ENCODE measurements at regions not wholly inside any gene's neighbourhood (a gene's known extent, or its start where the extent isn't known, plus 50 kb on each side); places are given as distances from the start of the nearest gene placed in this dataset.

DNA sequence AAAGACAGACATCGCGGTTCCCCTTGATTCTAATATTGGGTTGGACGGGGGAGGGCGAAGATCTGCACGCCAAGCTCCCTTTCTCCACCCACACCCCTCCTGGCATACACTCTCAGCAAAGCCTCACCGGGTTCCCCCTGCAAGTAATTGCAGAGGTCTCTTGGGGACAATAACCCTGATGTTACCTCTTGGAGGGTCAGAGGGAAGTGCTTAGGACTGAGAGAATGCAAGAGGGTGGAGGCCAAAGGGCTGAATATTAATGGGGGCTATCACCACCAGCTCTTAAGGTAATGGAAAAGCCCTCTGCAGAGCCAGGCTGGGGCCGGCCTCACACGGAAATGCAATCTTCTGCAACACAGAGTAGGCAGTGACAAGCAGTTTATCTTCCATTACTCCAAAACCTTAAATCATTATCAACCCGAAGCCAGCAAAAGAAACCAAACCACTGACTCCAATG lies 344.1 kb upstream of the GATB start:
- H3K9me3 ChIP-seq (ENCODE audit: low read depth) = no peaks in the 10 kb centered on the region
- H3K27ac ChIP-seq = no peak overlapping the region
- no peaks in the 10 kb centered on the region for H3K79me2 ChIP-seq (ENCODE audit: low read depth)
- DNase-seq (ENCODE audit: low spot score) = no peak
- no peak overlapping the region for H3K4me3 ChIP-seq
- Mint-ChIP-seq H3K4me1 (peaks cover 43% of the 10 kb centered on the region), H3K36me3 (no peaks in the 10 kb centered on the region), H3K9me3 (no peaks in the 10 kb centered on the region), H3K27ac (no peak overlapping the region), H3K27me3 (ENCODE audit: insufficient read depth, low read depth) (peaks cover 14% of the 10 kb centered on the region), H3K4me3 (no peak overlapping the region)
- H3K9ac ChIP-seq = no peak overlapping the region
- no peak overlapping the region for H3K4me2 ChIP-seq
- no peaks in the 10 kb centered on the region for H3K27me3 ChIP-seq
- H2AFZ ChIP-seq (replicated peaks) = peak overlapping the region; percentile 71
- H4K20me1 ChIP-seq (ENCODE audit: low read depth) = no peaks in the 10 kb centered on the region
- TF ChIP-seq EZH2 (IDR thresholded peaks at IDR 0.05) (no peak), EZH2phosphoT487 (IDR thresholded peaks at IDR 0.05) (no peak)
- TF ChIP-seq, protein P1, sequence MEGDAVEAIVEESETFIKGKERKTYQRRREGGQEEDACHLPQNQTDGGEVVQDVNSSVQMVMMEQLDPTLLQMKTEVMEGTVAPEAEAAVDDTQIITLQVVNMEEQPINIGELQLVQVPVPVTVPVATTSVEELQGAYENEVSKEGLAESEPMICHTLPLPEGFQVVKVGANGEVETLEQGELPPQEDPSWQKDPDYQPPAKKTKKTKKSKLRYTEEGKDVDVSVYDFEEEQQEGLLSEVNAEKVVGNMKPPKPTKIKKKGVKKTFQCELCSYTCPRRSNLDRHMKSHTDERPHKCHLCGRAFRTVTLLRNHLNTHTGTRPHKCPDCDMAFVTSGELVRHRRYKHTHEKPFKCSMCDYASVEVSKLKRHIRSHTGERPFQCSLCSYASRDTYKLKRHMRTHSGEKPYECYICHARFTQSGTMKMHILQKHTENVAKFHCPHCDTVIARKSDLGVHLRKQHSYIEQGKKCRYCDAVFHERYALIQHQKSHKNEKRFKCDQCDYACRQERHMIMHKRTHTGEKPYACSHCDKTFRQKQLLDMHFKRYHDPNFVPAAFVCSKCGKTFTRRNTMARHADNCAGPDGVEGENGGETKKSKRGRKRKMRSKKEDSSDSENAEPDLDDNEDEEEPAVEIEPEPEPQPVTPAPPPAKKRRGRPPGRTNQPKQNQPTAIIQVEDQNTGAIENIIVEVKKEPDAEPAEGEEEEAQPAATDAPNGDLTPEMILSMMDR (IDR thresholded peaks at IDR 0.05) = no peak
- H3K36me3 ChIP-seq = no peaks in the 10 kb centered on the region
- H3F3A ChIP-seq (ENCODE audit: low read depth) = no peaks in the 10 kb centered on the region
- no peaks in the 10 kb centered on the region for H3K4me1 ChIP-seq

DNA sequence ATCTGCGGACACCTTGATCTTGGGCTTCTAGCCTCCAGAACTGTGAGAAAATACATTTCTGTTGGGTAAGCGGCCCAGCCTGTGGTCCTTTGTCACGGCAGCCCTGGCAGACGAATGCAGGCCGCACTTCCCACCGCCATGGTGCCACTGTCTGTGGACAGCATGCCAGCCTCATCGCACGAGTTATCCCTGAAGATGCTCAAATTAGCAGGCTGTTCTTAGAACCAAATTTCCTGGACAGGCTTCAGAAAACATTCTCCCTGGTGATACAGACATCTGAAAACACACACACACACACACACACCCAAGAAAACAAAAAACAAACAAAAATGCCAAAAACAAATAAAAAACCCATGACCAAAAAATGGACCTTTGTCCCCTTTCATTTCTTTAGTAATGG lies 343.5 kb upstream of the GATB start:
- no peak for DNase-seq (ENCODE audit: low spot score)
- TF ChIP-seq, protein P1 (IDR thresholded peaks at IDR 0.05) = no peak
- no peak for TF ChIP-seq EZH2 (IDR thresholded peaks at IDR 0.05)
- TF ChIP-seq EZH2phosphoT487 (IDR thresholded peaks at IDR 0.05) = no peak
- Histone ChIP-seq H3K4me3 (no peak overlapping the region), H3K36me3 (no peaks in the 10 kb centered on the region), H3F3A (ENCODE audit: low read depth) (no peaks in the 10 kb centered on the region), H3K79me2 (ENCODE audit: low read depth) (no peaks in the 10 kb centered on the region), H3K4me1 (no peaks in the 10 kb centered on the region), H2AFZ (replicated peaks) (no peak overlapping the region), H4K20me1 (ENCODE audit: low read depth) (no peaks in the 10 kb centered on the region), H3K4me2 (no peak overlapping the region), H3K27me3 (no peaks in the 10 kb centered on the region), H3K9ac (no peak overlapping the region), H3K27ac (no peak overlapping the region), H3K9me3 (ENCODE audit: low read depth) (no peaks in the 10 kb centered on the region)
- peaks cover 38% of the 10 kb centered on the region for H3K4me1 Mint-ChIP-seq
- no peaks in the 10 kb centered on the region for H3K9me3 Mint-ChIP-seq
- no peak overlapping the region for H3K4me3 Mint-ChIP-seq
- peaks cover 11% of the 10 kb centered on the region for H3K27me3 Mint-ChIP-seq (ENCODE audit: insufficient read depth, low read depth)
- H3K36me3 Mint-ChIP-seq = no peaks in the 10 kb centered on the region
- peak overlapping the region; percentile 48 for H3K27ac Mint-ChIP-seq

DNA sequence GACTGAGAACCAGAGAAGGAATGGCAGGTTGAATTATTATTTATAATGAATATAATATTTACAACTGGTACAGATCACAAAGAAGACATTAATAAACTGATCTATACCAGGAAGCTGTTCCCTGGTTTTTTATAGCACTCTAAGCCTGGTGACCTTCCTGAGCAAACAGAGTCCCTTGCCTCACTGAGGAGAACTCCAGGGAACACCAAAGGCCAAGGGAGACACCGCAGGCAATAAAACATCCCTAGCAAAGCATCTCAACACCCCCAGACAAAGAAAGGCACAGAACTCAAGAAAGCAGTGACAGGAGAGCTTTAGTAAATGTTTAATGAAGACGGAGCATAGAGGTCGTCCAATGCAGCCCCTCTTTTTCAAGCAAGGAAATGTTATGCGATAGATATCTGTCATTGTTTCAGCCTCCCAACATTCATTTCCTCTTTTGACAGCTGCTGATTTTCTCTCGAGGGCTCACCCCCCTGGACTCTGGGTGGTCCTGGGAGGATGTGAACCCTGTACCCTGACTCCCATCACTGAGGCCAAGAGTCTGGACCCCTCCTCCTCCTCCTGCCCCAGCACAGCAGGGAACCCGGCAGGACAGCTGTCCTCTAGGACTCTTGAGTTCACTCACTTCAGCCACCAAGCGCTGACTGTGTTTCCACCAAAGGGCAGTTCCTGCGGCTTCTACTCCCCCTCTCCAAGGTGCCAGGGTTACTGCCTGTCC lies 342.5 kb upstream of the GATB start:
- Histone ChIP-seq H2AFZ (replicated peaks) (no peak overlapping the region), H3K4me3 (no peak overlapping the region), H3K4me1 (no peaks in the 10 kb centered on the region), H3K9me3 (ENCODE audit: low read depth) (no peaks in the 10 kb centered on the region), H3K9ac (no peak overlapping the region), H3K79me2 (ENCODE audit: low read depth) (no peaks in the 10 kb centered on the region), H3K36me3 (no peaks in the 10 kb centered on the region), H3F3A (ENCODE audit: low read depth) (no peaks in the 10 kb centered on the region), H3K4me2 (no peak overlapping the region), H3K27ac (no peak overlapping the region), H3K27me3 (no peaks in the 10 kb centered on the region), H4K20me1 (ENCODE audit: low read depth) (no peaks in the 10 kb centered on the region)
- Mint-ChIP-seq H3K4me3 (no peak overlapping the region), H3K9me3 (no peaks in the 10 kb centered on the region), H3K36me3 (no peaks in the 10 kb centered on the region), H3K4me1 (peaks cover 35% of the 10 kb centered on the region), H3K27me3 (ENCODE audit: insufficient read depth, low read depth) (peaks cover 11% of the 10 kb centered on the region), H3K27ac (peak overlapping the region; percentile 75)
- DNase-seq (ENCODE audit: low spot score) = no peak
- TF ChIP-seq EZH2 (IDR thresholded peaks at IDR 0.05) (no peak), EZH2phosphoT487 (IDR thresholded peaks at IDR 0.05) (no peak)
- TF ChIP-seq, protein P1 (IDR thresholded peaks at IDR 0.05) = no peak
